ENCODE measurements at regions not wholly inside any gene's neighbourhood (a gene's known extent, or its start where the extent isn't known, plus 50 kb on each side); places are given as distances from the start of the nearest gene placed in this dataset.

GRCh38 chr1:189022015-189022414 lies 1455.6 kb downstream of the BRINP3 start:
- H2AFZ ChIP-seq (ENCODE audit: low read depth, low read length): no peak overlapping the region
- H3F3A ChIP-seq (ENCODE audit: insufficient read depth, low read length, poor library complexity, severe bottlenecking): no peaks in the 10 kb centered on the region
- peaks cover under 1% of the 10 kb centered on the region for H3K9me3 ChIP-seq (ENCODE audit: low read length)
- no peaks in the 10 kb centered on the region for H3K9me2 ChIP-seq (ENCODE audit: insufficient read depth, low read length)
- H3K27ac ChIP-seq (ENCODE audit: low read length): no peak overlapping the region
- H3K4me3 ChIP-seq (ENCODE audit: low read length): no peak overlapping the region
- H3K79me2 ChIP-seq (replicated peaks; ENCODE audit: insufficient read depth, low read length): no peaks in the 10 kb centered on the region
- H3K4me2 ChIP-seq (ENCODE audit: low read length): no peak overlapping the region
- no peaks in the 10 kb centered on the region for H3K36me3 ChIP-seq (ENCODE audit: insufficient read depth, low read length)
- H3K27me3 ChIP-seq (ENCODE audit: insufficient read depth, low read depth, low read length): no peaks in the 10 kb centered on the region
- TF ChIP-seq RAD21 (conservative IDR thresholded peaks at IDR 0.05) (no peak), POLR2AphosphoS5 (IDR thresholded peaks at IDR 0.05) (no peak), SMC3 (conservative IDR thresholded peaks at IDR 0.05; ENCODE audit: poor library complexity) (no peak), CTCF (IDR thresholded peaks at IDR 0.05; ENCODE audit: poor library complexity, severe bottlenecking) (no peak)
- H3K9ac ChIP-seq (ENCODE audit: low read length): no peak overlapping the region
- H4K20me1 ChIP-seq (ENCODE audit: insufficient read depth): no peaks in the 10 kb centered on the region

- H3K9me2 ChIP-seq (ENCODE audit: insufficient read depth, low read length): no peaks in the 10 kb centered on the region
- H3K27ac ChIP-seq (ENCODE audit: low read length): no peak overlapping the region
- no peaks in the 10 kb centered on the region for H4K20me1 ChIP-seq (ENCODE audit: insufficient read depth)
- H3K9me3 ChIP-seq (ENCODE audit: low read length): no peaks in the 10 kb centered on the region
- H3K4me2 ChIP-seq (ENCODE audit: low read length): no peak overlapping the region
- H2AFZ ChIP-seq (ENCODE audit: low read depth, low read length): no peak overlapping the region
- no peaks in the 10 kb centered on the region for H3F3A ChIP-seq (ENCODE audit: insufficient read depth, low read length, poor library complexity, severe bottlenecking)
- H3K36me3 ChIP-seq (ENCODE audit: insufficient read depth, low read length): no peaks in the 10 kb centered on the region
- no peak overlapping the region for H3K9ac ChIP-seq (ENCODE audit: low read length)
- no peaks in the 10 kb centered on the region for H3K27me3 ChIP-seq (ENCODE audit: insufficient read depth, low read depth, low read length)
- TF ChIP-seq TAF1 (IDR thresholded peaks at IDR 0.05; ENCODE audit: low read depth): no peak
- no peak for TF ChIP-seq SMC3 (conservative IDR thresholded peaks at IDR 0.05; ENCODE audit: poor library complexity)
- TF ChIP-seq RAD21 (conservative IDR thresholded peaks at IDR 0.05): no peak
- TF ChIP-seq CTCF (IDR thresholded peaks at IDR 0.05; ENCODE audit: poor library complexity, severe bottlenecking): no peak
- TF ChIP-seq MXI1 (conservative IDR thresholded peaks at IDR 0.05; ENCODE audit: poor library complexity, severe bottlenecking): no peak
- no peak for TF ChIP-seq REST (IDR thresholded peaks at IDR 0.05; ENCODE audit: borderline replicate concordance)
- TF ChIP-seq EP300 (conservative IDR thresholded peaks at IDR 0.05; ENCODE audit: poor library complexity, severe bottlenecking): no peak
- TF ChIP-seq EZH2 (IDR thresholded peaks at IDR 0.05; ENCODE audit: borderline replicate concordance, insufficient read depth, low read length, poor library complexity, severe bottlenecking): no peak
- TF ChIP-seq POLR2AphosphoS5 (IDR thresholded peaks at IDR 0.05): no peak
- no peak overlapping the region for H3K4me3 ChIP-seq (ENCODE audit: low read length)
- no peaks in the 10 kb centered on the region for H3K79me2 ChIP-seq (replicated peaks; ENCODE audit: insufficient read depth, low read length)
Observed at GRCh38 chr1:189027512-189027911, 1450.2 kb downstream of the BRINP3 start.
